ENCODE measurements at regions not wholly inside any gene's neighbourhood (a gene's known extent, or its start where the extent isn't known, plus 50 kb on each side); places are given as distances from the start of the nearest gene placed in this dataset.

DNA sequence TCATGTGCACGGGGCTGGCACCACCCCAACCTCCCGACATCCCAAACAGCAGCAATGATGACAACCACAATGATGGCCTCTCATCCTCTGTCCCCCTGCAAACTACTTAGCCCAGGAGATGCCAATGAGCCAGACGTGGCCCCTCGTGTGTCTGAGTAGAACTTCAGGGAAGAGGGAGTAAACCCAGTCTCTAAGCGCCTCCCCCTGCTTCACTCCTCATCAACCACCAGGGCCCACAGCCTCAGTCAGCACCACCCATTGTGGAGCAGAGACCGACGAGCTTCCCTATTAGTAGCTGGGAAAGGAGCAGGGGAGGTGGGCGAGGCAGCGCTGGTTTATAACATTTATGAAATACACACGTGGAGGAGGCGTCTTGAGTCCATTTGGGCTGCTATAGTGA lies 182.7 kb upstream of the SFSWAP start:
- TF ChIP-seq, protein P1, sequence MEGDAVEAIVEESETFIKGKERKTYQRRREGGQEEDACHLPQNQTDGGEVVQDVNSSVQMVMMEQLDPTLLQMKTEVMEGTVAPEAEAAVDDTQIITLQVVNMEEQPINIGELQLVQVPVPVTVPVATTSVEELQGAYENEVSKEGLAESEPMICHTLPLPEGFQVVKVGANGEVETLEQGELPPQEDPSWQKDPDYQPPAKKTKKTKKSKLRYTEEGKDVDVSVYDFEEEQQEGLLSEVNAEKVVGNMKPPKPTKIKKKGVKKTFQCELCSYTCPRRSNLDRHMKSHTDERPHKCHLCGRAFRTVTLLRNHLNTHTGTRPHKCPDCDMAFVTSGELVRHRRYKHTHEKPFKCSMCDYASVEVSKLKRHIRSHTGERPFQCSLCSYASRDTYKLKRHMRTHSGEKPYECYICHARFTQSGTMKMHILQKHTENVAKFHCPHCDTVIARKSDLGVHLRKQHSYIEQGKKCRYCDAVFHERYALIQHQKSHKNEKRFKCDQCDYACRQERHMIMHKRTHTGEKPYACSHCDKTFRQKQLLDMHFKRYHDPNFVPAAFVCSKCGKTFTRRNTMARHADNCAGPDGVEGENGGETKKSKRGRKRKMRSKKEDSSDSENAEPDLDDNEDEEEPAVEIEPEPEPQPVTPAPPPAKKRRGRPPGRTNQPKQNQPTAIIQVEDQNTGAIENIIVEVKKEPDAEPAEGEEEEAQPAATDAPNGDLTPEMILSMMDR (IDR thresholded peaks at IDR 0.05; ENCODE audit: borderline replicate concordance, control extremely low read depth, extremely low read depth, insufficient read depth, missing control alignments): no peak
- in situ Hi-C loops (cut with MboI; ENCODE audit: low sequenced_read_pairs, unreplicated experiment): no loop called here

GRCh38 chr12:131528667-131529066 lies 182.2 kb upstream of the SFSWAP start:
- DNase-seq (ENCODE audit: low spot score): peak; percentile 2
- TF ChIP-seq, protein P1 (IDR thresholded peaks at IDR 0.05; ENCODE audit: borderline replicate concordance, control extremely low read depth, extremely low read depth, insufficient read depth, missing control alignments): no peak
- in situ Hi-C loops (cut with MboI; ENCODE audit: low sequenced_read_pairs, unreplicated experiment): no loop called here

More for the DNA sequence above, 182.7 kb upstream of the SFSWAP start:
- DNase-seq (ENCODE audit: low spot score): peak; percentile 23

DNA sequence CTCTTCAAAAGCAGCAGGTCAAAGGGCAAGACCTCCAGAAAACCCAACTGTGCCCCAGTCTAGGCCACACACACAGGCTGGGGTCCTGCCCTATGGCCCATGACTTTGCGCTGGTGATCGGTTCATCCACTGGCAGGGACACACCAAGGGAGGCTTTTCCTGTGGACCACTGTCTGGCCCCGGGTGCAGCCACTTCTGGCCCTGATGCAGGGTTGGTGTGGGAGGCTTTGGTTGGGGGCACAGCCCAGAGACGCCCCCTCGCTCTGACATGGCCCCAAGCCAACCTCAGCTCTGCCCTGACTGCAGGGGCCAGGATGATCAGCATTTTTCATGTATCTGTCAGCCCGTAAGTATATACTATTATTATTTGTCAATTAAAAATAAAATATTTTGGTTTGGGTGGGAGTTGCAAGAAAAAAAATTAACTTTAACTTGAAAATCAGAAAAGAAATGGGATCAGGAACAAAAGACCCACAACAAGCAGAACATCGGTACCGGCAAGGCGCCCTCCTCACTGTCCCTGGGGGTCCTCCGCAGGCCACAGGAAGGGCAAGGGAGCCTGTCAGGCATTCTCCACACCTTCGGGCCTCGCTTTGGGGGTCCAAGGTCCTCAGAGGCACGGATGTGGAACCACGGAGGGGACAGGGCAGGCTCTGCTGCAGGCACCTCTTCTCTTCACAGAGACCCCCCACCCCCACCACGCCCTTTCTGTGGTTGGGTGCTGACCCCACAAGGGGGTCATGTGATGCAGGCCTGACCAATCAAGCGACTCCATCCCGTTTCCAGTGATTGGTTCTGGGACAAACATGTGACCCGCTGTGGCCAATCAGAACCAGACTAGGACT lies 181.5 kb upstream of the SFSWAP start:
- in situ Hi-C loops (cut with MboI; ENCODE audit: low sequenced_read_pairs, unreplicated experiment): no loop called here

DNA sequence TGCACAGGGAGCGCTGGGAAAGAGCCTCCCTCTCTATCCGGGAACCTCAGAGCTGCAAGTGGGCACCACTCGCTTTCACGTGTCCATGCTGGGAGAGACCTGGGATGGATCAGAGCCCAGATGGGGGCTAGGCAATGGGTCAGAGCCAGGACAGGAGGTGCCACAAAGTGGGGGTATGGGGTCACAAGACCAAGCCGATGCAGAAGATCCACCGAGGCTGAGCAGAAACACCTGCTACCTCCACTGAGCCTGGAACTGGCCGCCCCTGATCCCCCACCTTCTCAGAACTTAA lies 180.9 kb upstream of the SFSWAP start:
- TF ChIP-seq, protein P1 (IDR thresholded peaks at IDR 0.05; ENCODE audit: borderline replicate concordance, control extremely low read depth, extremely low read depth, insufficient read depth, missing control alignments): no peak
- in situ Hi-C loops (cut with MboI; ENCODE audit: low sequenced_read_pairs, unreplicated experiment): no loop called here
- DNase-seq (ENCODE audit: low spot score): no peak

More for the DNA sequence above, 181.5 kb upstream of the SFSWAP start:
- TF ChIP-seq, protein P1 (IDR thresholded peaks at IDR 0.05; ENCODE audit: borderline replicate concordance, control extremely low read depth, extremely low read depth, insufficient read depth, missing control alignments): no peak
- DNase-seq (ENCODE audit: low spot score): peak; percentile 13

DNA sequence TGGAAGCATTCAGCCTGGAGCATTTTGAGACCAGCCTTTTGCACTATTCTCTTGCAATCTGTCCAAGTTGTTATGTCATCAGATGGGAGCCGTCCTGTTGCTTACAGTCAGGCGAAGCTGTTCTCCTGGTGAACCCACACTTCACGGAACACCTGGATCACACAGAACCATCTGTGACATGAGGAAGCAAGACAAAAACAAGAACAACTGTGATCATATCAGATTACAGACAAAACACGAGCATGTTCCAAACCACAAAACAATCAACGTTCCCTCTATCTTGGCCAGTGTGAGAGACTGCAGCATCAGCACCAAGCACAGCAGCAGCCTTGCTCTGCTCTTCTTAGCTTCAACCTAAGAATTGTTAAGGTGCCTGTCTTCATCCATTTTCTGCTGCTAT lies 180.5 kb upstream of the SFSWAP start:
- in situ Hi-C loops (cut with MboI; ENCODE audit: low sequenced_read_pairs, unreplicated experiment): no loop called here
- peak; percentile 6 for DNase-seq (ENCODE audit: low spot score)
- TF ChIP-seq, protein P1 (IDR thresholded peaks at IDR 0.05; ENCODE audit: borderline replicate concordance, control extremely low read depth, extremely low read depth, insufficient read depth, missing control alignments): no peak

GRCh38 chr12:131533139-131533538 lies 177.8 kb upstream of the SFSWAP start:
- in situ Hi-C loops (cut with MboI; ENCODE audit: low sequenced_read_pairs, unreplicated experiment): no loop called here
- TF ChIP-seq, protein P1 (IDR thresholded peaks at IDR 0.05; ENCODE audit: borderline replicate concordance, control extremely low read depth, extremely low read depth, insufficient read depth, missing control alignments): no peak

More at GRCh38 chr12:131533139-131533538, 177.8 kb upstream of the SFSWAP start:
- peak; percentile 3 for DNase-seq (ENCODE audit: low spot score)

All from GM13976 (cell line).